ENCODE measurements at regions not wholly inside any gene's neighbourhood (a gene's known extent, or its start where the extent isn't known, plus 50 kb on each side); places are given as distances from the start of the nearest gene placed in this dataset.

- H3K27me3 ChIP-seq (ENCODE audit: insufficient read depth), result no peaks in the 10 kb centered on the region
- ChIA-PET CTCF (interaction anchor here (1.3 kb wide), 2 partner anchors 12 to 20 kb away, joined by 3 to 4 read pairs; no protein-coding TSS in a partner anchor), POLR2A (no interaction called here)
- H3K4me3 ChIP-seq (ENCODE audit: low read depth in 2 of 2, low read length in 1 of 2), result no peak overlapping the region
- no peaks in the 10 kb centered on the region for H3K36me3 ChIP-seq (replicated peaks in 1 of 2; ENCODE audit: control insufficient read depth in 1 of 2, insufficient read depth in 2 of 2, low read length in 1 of 2)
- no peaks in the 10 kb centered on the region for H3K79me2 ChIP-seq (ENCODE audit: insufficient read depth)
- H3K9me3 ChIP-seq, result no peaks in the 10 kb centered on the region
- WGBS (ENCODE audit: low lambda C conversion rate), result 36% methylated on average over 2 of the region's 2 CpGs
- no peak overlapping the region for H3K4me2 ChIP-seq
- H3F3A ChIP-seq (replicated peaks; ENCODE audit: insufficient read depth), result no peaks in the 10 kb centered on the region
- no peaks in the 10 kb centered on the region for H4K20me1 ChIP-seq (ENCODE audit: insufficient read depth)
- DNase-seq, result no peak
- TF ChIP-seq SIN3A (IDR thresholded peaks at IDR 0.05; ENCODE audit: borderline replicate concordance, low read depth, low read length) (no peak), YY1 (IDR thresholded peaks at IDR 0.05; ENCODE audit: low read depth) (no peak), EP300 (IDR thresholded peaks at IDR 0.05; ENCODE audit: borderline replicate concordance in 1 of 2, low read depth in 1 of 2, low read length in 1 of 2) (no peak), ELF1 (IDR thresholded peaks at IDR 0.05) (no peak), RCOR1 (IDR thresholded peaks at IDR 0.05; ENCODE audit: low read length) (no peak), CHD2 (IDR thresholded peaks at IDR 0.05; ENCODE audit: low read length, partially characterized antibody) (no peak), RAD21 (IDR thresholded peaks at IDR 0.05; ENCODE audit: low read length) (no peak), NFIC (IDR thresholded peaks at IDR 0.05; ENCODE audit: borderline replicate concordance) (no peak), POLR2AphosphoS5 (IDR thresholded peaks at IDR 0.05; ENCODE audit: low read depth, low read length) (no peak), JUND (IDR thresholded peaks at IDR 0.05) (no peak), EZH2phosphoT487 (IDR thresholded peaks at IDR 0.05; ENCODE audit: borderline replicate concordance, low read depth) (no peak), GATA2 (CRISPR knock-in tag; IDR thresholded peaks at IDR 0.05) (no peak), TEAD4 (IDR thresholded peaks at IDR 0.05; ENCODE audit: borderline replicate concordance, insufficient read depth) (no peak), USF2 (IDR thresholded peaks at IDR 0.05; ENCODE audit: borderline replicate concordance, low read depth, low read length) (no peak), RFX5 (IDR thresholded peaks at IDR 0.05; ENCODE audit: low read length) (no peak), FOSL2 (IDR thresholded peaks at IDR 0.05; ENCODE audit: borderline replicate concordance, low read depth) (no peak)
- TF ChIP-seq, protein P1, sequence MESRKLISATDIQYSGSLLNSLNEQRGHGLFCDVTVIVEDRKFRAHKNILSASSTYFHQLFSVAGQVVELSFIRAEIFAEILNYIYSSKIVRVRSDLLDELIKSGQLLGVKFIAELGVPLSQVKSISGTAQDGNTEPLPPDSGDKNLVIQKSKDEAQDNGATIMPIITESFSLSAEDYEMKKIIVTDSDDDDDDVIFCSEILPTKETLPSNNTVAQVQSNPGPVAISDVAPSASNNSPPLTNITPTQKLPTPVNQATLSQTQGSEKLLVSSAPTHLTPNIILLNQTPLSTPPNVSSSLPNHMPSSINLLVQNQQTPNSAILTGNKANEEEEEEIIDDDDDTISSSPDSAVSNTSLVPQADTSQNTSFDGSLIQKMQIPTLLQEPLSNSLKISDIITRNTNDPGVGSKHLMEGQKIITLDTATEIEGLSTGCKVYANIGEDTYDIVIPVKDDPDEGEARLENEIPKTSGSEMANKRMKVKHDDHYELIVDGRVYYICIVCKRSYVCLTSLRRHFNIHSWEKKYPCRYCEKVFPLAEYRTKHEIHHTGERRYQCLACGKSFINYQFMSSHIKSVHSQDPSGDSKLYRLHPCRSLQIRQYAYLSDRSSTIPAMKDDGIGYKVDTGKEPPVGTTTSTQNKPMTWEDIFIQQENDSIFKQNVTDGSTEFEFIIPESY (IDR thresholded peaks at IDR 0.05; ENCODE audit: borderline replicate concordance, low read depth), result no peak
- TF ChIP-seq, protein P2, sequence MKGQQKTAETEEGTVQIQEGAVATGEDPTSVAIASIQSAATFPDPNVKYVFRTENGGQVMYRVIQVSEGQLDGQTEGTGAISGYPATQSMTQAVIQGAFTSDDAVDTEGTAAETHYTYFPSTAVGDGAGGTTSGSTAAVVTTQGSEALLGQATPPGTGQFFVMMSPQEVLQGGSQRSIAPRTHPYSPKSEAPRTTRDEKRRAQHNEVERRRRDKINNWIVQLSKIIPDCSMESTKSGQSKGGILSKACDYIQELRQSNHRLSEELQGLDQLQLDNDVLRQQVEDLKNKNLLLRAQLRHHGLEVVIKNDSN (IDR thresholded peaks at IDR 0.05; ENCODE audit: borderline replicate concordance, low read depth), result no peak
- TF ChIP-seq, protein P3, sequence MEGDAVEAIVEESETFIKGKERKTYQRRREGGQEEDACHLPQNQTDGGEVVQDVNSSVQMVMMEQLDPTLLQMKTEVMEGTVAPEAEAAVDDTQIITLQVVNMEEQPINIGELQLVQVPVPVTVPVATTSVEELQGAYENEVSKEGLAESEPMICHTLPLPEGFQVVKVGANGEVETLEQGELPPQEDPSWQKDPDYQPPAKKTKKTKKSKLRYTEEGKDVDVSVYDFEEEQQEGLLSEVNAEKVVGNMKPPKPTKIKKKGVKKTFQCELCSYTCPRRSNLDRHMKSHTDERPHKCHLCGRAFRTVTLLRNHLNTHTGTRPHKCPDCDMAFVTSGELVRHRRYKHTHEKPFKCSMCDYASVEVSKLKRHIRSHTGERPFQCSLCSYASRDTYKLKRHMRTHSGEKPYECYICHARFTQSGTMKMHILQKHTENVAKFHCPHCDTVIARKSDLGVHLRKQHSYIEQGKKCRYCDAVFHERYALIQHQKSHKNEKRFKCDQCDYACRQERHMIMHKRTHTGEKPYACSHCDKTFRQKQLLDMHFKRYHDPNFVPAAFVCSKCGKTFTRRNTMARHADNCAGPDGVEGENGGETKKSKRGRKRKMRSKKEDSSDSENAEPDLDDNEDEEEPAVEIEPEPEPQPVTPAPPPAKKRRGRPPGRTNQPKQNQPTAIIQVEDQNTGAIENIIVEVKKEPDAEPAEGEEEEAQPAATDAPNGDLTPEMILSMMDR (IDR thresholded peaks at IDR 0.05), result no peak
- no peaks in the 10 kb centered on the region for H3K4me1 ChIP-seq (ENCODE audit: control insufficient read depth in 1 of 2, insufficient read depth in 2 of 2, low read depth in 1 of 2, low read length in 1 of 2)
- H2AFZ ChIP-seq (ENCODE audit: low read depth), result no peak overlapping the region
- H3K9ac ChIP-seq, result no peak overlapping the region
- no peak overlapping the region for H3K27ac ChIP-seq (ENCODE audit: low read depth in 2 of 2, low read length in 1 of 2)
- H3K9me2 ChIP-seq, result no peaks in the 10 kb centered on the region
Measured at GRCh38 chr2:163983911-163984310, 248.1 kb upstream of the FIGN start.

Measured in SK-N-SH (cell line).